ENCODE measurements at regions not wholly inside any gene's neighbourhood (a gene's known extent, or its start where the extent isn't known, plus 50 kb on each side); places are given as distances from the start of the nearest gene placed in this dataset.
"Not testable (repeated sequence)": the region's sequence is repeated elsewhere in the genome, so short reads cannot be mapped to it uniquely, and the experiment has no call there.

- DNase-seq (no peak), ATAC-seq (no peak)
- intact Hi-C loops (cut with DNase I) = no loop called here
Observed at GRCh38 chr11:89545691-89546090, 54.5 kb upstream of the NOX4 start.

- ATAC-seq; intact Hi-C loops (cut with DNase I); DNase-seq: not testable (repeated sequence)
Observed at GRCh38 chr11:89555781-89556180, 64.6 kb upstream of the NOX4 start.

GRCh38 chr11:89556731-89557707 lies 65.8 kb upstream of the NOX4 start:
- DNase-seq; ATAC-seq; intact Hi-C loops (cut with DNase I): not testable (repeated sequence)

- ATAC-seq; intact Hi-C loops (cut with DNase I): not testable (repeated sequence)
Observed at GRCh38 chr11:89560598-89560997, 69.4 kb upstream of the NOX4 start.

GRCh38 chr11:89562731-89563130 lies 71.6 kb upstream of the NOX4 start:
- intact Hi-C loops (cut with DNase I); ATAC-seq; DNase-seq: not testable (repeated sequence)

More at GRCh38 chr11:89560598-89560997, 69.4 kb upstream of the NOX4 start:
- not testable (repeated sequence) for DNase-seq

- ATAC-seq = no peak
- no peak for DNase-seq
- intact Hi-C loops (cut with DNase I) = no loop called here
Observed at GRCh38 chr11:89566972-89567371, 75.8 kb upstream of the NOX4 start.

GRCh38 chr11:89569387-89569786 lies 78.2 kb upstream of the NOX4 start:
- ATAC-seq; DNase-seq; intact Hi-C loops (cut with DNase I): not testable (repeated sequence)

- intact Hi-C loops (cut with DNase I); ATAC-seq: not testable (repeated sequence)
Observed at GRCh38 chr11:89571706-89572105, 80.5 kb upstream of the NOX4 start.

GRCh38 chr11:89575846-89576245 lies 84.7 kb upstream of the NOX4 start:
- ATAC-seq; intact Hi-C loops (cut with DNase I); DNase-seq: not testable (repeated sequence)

More at GRCh38 chr11:89571706-89572105, 80.5 kb upstream of the NOX4 start:
- DNase-seq = not testable (repeated sequence)

GRCh38 chr11:89577428-89577827 lies 86.3 kb upstream of the NOX4 start:
- DNase-seq; intact Hi-C loops (cut with DNase I); ATAC-seq: not testable (repeated sequence)

GRCh38 chr11:89583580-89583979 lies 92.4 kb upstream of the NOX4 start:
- ATAC-seq (no peak), DNase-seq (no peak)
- intact Hi-C loops (cut with DNase I) = no loop called here

GRCh38 chr11:89585046-89585445 lies 93.9 kb upstream of the NOX4 start:
- intact Hi-C loops (cut with DNase I); ATAC-seq; DNase-seq: not testable (repeated sequence)

- DNase-seq; ATAC-seq; intact Hi-C loops (cut with DNase I): not testable (repeated sequence)
Observed at GRCh38 chr11:89585471-89585870, 94.3 kb upstream of the NOX4 start.

GRCh38 chr11:89589413-89589812 lies 98.2 kb upstream of the NOX4 start:
- DNase-seq; ATAC-seq; intact Hi-C loops (cut with DNase I): not testable (repeated sequence)

GRCh38 chr11:89590008-89590632 lies 98.9 kb upstream of the NOX4 start:
- ATAC-seq; DNase-seq; intact Hi-C loops (cut with DNase I): not testable (repeated sequence)

GRCh38 chr11:89601263-89601662 lies 108.8 kb upstream of the TRIM77 start:
- DNase-seq; ATAC-seq; intact Hi-C loops (cut with DNase I): not testable (repeated sequence)

GRCh38 chr11:89604281-89604680 lies 105.8 kb upstream of the TRIM77 start:
- ATAC-seq = no peak
- intact Hi-C loops (cut with DNase I) = no loop called here
- no peak for DNase-seq

GRCh38 chr11:89606845-89607244 lies 103.3 kb upstream of the TRIM77 start:
- intact Hi-C loops (cut with DNase I); ATAC-seq; DNase-seq: not testable (repeated sequence)

- intact Hi-C loops (cut with DNase I); ATAC-seq; DNase-seq: not testable (repeated sequence)
Observed at GRCh38 chr11:89607497-89607896, 102.6 kb upstream of the TRIM77 start.

Data from left cardiac atrium (tissue), 4 donors.